NCI-H1105 treated with DMSO at 0.1 percent for 48 hours (cell line): ENCODE measurements at regions not wholly inside any gene's neighbourhood (a gene's known extent, or its start where the extent isn't known, plus 50 kb on each side); places are given as distances from the start of the nearest gene placed in this dataset.

Experiments used
- DNase-seq: peaks from one replicate; lab custom pipeline; 2025; lab: John Stamatoyannopoulos, UW

DNA sequence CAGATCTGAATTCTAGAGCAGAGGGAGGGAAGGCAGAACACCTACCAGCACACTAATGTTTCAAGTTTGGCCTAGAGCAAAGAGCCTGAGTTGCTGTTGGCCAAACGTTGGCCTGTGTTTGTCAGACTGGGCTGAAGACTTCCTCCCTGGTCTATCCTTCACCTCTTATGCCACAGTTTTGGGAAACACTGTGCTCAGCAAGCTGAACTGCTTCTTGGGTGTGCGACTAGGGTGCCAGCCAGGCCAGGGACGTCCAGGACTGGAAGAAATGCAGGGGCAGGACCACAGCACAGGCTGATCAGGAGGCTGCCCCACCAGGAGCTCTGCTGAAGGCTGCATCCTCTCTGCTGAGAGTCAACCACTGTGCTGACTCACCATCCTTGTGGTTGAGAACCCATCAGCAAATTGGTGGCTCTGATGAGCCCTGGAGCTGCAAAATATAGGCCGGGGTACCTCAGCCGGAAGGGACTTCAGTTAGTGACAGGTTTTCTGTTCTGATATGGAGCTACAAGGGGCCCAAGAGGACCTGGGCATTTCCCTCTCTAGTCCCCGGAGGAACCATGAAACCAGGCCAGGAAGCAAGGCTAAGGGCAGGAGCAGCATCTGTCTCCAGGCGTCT lies 131.6 kb upstream of the RASGRP1 start:
- DNase-seq, result no peak

GRCh38 chr15:38696790-38697495 lies 132.3 kb upstream of the RASGRP1 start:
- no peak for DNase-seq

DNA sequence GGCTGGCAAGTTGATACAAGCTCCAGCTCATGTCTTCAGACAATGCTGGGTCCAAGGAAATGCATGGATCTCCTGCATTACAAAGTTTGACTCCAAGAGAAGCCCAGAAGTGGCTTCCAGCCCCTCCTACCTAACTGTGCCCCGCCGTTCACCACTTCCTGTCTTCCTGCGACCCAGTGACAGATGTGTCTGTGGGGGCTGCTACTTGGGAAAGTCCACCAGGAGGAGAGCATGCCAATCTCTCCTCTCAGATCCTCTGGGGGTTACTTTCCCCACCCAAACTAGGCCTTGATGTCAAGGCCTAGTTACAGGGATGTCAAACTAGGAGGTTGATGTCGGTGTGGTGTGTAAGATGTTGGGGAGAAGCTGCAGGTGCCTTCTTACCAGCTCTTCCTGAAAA lies 133.6 kb upstream of the RASGRP1 start:
- no peak for DNase-seq

DNA sequence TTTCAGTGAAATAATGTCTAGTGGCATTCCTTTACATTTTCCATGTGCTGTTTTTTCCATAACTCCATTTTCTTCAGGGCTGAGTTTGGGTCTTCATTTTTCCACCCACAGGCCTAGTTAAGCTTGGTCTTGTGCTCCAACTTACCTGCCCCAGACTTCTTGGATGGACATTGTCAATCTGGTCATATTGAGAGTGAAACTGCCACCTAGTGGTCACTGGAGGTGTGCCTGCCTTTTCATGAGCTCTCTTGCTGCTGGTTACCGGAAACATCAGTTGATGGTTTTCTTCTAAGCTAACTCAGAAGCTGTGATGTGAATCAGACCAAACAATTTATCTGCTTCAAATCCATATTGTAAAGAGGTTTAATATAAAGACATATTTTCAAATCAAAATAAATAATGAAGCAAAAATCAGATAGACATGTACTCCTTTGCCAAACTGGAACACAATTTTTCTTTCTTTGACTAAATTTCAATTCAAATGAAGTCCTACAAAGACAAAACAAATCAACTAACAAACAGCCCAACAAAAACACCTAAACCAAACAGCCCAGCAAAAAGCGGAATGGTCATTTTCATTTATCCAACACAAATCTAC lies 135.1 kb upstream of the RASGRP1 start:
- DNase-seq, result peak; percentile 28

- DNase-seq, result no peak
These were observed 136.5 kb upstream of the RASGRP1 start for GRCh38 chr15:38701149-38701548.

- DNase-seq, result peak; percentile 80
These were observed 137.7 kb upstream of the RASGRP1 start for GRCh38 chr15:38702178-38702912.

DNA sequence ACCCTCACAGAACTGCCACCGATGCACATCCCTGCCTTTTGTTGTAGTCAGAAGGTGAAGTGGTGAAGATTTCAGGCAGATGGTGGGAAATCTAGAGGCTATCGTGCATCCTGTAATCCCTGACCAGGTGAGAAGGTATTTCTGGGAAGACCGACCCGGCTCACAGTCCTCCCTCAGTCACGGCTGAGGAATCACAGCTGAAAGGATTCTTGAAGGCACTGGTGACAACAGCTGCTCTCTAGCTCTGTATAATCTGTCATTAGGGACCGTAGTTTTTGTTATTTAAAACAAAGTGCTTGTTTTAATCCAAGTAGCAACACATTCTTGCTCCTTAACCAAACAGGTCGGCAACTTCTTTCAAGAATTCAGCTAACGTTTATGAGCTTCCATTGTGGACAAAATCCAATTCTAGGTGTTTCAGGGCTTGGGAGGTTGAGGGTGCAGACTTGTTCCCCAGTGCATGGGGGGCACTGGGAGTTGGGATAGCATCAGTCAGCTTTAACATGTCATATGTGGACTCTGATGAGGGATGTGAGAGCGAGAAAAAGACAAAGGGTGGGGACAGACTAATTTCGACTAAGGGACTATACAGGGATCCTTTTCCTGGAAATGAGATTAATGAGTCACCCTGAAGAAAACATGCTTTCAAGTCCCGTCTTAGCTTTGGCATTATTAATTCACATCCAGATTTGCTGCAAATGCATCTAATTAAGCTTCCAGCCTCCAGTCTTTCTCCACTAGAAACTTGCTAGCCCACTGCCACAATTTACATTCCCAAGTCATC lies 141.0 kb upstream of the RASGRP1 start:
- DNase-seq, result no peak

- no peak for DNase-seq
These were observed 142.3 kb upstream of the RASGRP1 start for GRCh38 chr15:38706956-38707355.

GRCh38 chr15:38707802-38708671 lies 143.4 kb upstream of the RASGRP1 start:
- DNase-seq, result peak; percentile 12

- DNase-seq, result no peak
These were observed 144.1 kb upstream of the RASGRP1 start for GRCh38 chr15:38708672-38709180.

GRCh38 chr15:38709196-38709595 lies 144.6 kb upstream of the RASGRP1 start:
- DNase-seq, result no peak

GRCh38 chr15:38714309-38715072 lies 149.9 kb upstream of the RASGRP1 start:
- no peak for DNase-seq

DNA sequence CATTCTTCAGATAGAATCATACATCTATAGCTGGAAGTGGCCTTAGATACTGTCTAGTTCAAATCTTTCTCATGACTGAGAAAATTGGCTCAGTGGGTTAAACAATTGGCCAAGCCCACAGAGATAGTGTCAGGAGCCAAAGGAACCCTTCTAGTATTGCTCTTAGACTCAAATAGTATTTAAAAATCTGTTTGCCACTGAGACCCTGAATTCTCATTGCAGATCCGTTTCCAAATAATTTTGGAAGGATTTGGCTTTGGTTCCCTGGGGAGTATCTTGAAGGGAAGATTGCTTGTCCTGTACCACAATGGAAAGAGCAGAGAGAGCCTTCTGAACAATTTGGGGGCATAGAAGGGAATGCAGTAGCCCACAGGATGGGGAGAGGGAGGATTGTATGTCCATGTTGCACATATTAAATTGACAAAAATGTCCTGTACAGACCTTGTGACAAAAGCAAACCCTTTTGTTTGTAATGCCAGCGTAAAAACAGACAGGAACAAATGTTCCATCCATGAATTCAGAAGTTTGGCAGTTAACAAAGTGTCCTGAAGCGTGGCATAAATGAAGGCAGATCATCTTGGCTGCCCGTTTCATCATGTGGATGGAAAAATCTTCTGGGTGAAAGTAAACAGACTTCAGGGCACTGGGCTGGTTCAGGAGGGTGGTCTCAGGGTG lies 156.4 kb upstream of the RASGRP1 start:
- no peak for DNase-seq

DNA sequence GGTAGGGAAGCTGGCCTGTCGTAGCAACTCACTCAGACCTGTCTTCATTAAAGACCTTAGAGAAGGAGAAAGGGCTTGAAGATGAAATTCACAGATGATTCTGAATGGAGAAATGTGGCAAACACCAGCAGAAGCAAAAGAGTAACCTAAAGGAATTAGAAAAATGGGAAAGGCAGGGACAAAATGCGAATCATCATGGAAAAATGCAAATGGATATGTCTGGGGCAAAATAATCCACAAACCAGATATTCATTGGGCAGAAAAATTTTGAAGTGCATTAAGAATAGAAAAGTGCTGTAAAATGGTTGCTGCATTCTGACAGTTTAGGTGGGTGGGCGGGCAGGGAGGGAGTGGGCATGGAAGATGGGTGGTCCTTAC lies 156.9 kb upstream of the RASGRP1 start:
- DNase-seq, result no peak

DNA sequence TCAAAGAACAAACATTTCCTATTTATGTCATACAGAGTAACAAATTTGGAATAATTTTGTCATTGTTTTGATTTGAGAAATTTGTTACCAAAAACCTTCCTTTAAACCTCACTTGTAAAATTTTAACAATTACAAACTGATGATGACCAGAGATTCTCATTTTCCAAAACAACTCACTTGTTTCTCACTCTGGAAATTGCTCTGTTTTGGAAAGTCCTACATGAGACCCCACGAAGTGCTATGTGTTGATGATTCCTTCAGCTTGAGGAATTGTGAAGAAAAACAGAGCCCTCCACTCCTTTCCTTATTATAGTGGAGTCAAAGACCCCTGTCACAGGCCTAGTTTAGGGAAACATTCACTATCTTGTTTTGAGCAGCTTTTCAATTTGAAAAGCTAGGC lies 157.6 kb upstream of the RASGRP1 start:
- no peak for DNase-seq

- no peak for DNase-seq
These were observed 160.2 kb upstream of the RASGRP1 start for GRCh38 chr15:38724827-38725226.

GRCh38 chr15:38726187-38726586 lies 161.6 kb upstream of the RASGRP1 start:
- no peak for DNase-seq

- DNase-seq, result no peak
These were observed 168.7 kb upstream of the RASGRP1 start for GRCh38 chr15:38733331-38733730.

DNA sequence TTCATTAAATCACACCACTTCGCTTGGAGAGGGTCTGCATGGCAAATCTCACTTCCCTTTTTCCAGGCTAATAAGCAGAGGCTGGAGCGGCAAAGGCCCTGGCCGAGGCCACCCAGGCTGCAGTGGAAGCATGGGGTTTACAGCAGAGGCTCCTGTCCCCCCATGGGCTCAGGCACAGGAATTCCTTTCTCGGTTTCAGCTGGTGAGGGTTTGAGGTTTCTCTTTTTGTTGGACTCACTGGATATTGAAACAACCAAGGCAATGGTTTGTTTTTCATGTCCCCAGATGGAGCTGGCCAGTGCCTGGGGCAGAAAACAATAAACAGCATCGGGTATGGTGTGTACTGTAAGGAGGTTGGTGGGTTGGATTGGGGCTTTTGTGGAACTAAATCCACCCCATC lies 175.6 kb upstream of the RASGRP1 start:
- DNase-seq, result no peak

GRCh38 chr15:38743147-38743546 lies 178.5 kb upstream of the RASGRP1 start:
- no peak for DNase-seq
